Fibroblast of the aortic adventitia (primary cell): ENCODE measurements at regions not wholly inside any gene's neighbourhood (a gene's known extent, or its start where the extent isn't known, plus 50 kb on each side); places are given as distances from the start of the nearest gene placed in this dataset.

Experiments
- DNase-seq: peaks from one replicate; pipeline ENCODE4 v3.0.0-alpha.2; 2010; ENCODE audit warnings: low read depth
- H3K4me3 ChIP-seq: 2 replicates; pipeline ENCODE4 v1.5.1; 2011; ENCODE audit warnings: low read depth, mild to moderate bottlenecking, control low read depth, low read length, moderate library complexity
- TF ChIP-seq, protein P1 (sequence below): IDR thresholded peaks from 2 replicates; pipeline ENCODE4 v1.5.1; 2011; ENCODE audit warnings: mild to moderate bottlenecking, low read length, control low read depth, inconsistent platforms; ENCODE audit not compliant: insufficient read depth

DNA sequence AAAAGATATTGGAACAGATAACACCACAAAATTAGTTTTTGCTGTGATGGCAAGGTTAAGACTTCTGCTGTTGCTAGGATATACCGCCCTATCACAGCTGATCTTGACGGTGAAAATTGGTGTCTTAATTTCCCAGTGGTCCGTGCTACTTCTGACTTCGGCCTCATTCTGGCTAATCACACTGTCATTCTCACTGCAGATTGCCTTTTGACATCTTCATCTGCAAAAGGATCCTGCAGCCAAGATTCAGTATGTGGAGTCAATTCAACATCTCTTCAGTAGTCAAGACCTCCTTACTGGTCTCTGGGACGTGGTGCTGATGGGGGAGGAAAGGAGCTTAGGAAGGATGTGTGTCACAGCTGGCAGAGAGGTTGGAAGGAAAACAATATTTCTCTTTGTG is 438.6 kb downstream of the WDR72 start:
- TF ChIP-seq, protein P1, sequence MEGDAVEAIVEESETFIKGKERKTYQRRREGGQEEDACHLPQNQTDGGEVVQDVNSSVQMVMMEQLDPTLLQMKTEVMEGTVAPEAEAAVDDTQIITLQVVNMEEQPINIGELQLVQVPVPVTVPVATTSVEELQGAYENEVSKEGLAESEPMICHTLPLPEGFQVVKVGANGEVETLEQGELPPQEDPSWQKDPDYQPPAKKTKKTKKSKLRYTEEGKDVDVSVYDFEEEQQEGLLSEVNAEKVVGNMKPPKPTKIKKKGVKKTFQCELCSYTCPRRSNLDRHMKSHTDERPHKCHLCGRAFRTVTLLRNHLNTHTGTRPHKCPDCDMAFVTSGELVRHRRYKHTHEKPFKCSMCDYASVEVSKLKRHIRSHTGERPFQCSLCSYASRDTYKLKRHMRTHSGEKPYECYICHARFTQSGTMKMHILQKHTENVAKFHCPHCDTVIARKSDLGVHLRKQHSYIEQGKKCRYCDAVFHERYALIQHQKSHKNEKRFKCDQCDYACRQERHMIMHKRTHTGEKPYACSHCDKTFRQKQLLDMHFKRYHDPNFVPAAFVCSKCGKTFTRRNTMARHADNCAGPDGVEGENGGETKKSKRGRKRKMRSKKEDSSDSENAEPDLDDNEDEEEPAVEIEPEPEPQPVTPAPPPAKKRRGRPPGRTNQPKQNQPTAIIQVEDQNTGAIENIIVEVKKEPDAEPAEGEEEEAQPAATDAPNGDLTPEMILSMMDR: no peak
- H3K4me3 ChIP-seq: no peak overlapping the region
- no peak for DNase-seq

DNA sequence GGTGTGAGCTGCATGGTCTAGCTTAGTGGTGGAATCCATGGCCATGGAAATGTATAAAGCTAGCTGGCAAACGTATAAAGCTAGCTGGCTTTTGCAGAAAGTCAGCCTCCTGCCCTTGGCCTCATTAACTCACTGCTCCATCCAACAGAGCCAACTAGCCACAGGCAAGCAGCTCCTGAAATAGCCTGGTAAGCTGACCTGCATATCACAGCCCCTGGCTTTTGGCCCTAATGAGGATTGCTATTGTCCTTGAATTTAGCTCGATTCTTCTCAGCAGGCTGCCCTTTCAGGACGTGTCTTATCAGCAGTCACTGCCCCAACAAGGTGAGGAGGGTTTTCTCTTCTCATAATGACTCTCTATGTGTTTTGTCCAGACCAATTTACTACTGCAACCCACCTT is 446.8 kb downstream of the WDR72 start:
- TF ChIP-seq, protein P1: no peak
- H3K4me3 ChIP-seq: no peak overlapping the region
- no peak for DNase-seq

DNA sequence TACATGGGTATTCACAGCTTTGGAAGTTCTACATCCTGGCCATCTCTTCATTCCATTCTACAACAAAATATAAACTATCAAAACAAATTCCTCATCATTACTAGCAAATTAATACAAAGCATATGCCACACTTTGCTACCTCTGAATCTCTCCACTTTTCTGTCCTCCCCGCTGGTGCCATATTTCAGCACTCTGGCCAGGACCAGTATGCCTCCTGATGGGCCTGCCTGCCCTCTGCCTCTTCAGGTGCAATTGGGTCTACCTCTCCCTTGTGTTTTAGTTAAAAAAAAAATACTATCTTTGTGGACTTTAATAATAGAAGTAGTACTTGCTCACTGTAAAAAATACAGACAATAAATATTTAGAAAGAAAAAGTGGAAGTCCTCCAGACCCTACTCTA is 448.8 kb downstream of the WDR72 start:
- TF ChIP-seq, protein P1: no peak
- no peak for DNase-seq
- no peak overlapping the region for H3K4me3 ChIP-seq

DNA sequence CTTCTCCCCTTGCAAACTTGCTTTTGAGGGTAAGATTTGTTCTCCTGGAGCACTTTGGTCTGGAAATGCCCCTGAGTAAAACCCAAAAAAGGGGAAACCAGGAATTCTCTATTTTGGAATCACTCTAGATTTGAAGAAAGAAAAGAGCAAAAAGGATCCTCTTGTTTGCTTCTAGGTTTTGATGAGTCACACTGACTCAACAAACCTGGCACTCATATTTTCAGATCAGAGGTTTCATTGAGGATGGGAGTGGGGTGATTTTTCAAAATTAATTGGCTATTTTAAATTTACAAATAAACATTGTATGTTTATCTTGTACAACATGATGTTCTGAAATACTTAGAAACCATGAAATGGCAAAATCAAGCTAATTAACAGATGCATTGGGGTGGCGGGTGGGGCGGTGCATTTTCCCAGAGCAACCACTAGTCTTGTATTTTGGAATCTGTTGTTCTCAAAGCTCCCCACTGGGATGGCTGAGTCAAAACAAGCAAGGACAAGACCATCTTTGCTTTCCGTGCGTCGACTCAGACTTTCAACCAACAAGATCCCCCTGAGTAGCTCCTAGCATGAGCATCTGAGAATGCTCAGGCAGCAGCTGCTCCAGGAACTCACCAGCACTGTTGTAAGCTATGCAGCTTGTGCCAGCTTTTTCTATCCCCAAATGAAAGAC is 451.4 kb downstream of the WDR72 start:
- TF ChIP-seq, protein P1: no peak
- no peak for DNase-seq
- H3K4me3 ChIP-seq: no peak overlapping the region

DNA sequence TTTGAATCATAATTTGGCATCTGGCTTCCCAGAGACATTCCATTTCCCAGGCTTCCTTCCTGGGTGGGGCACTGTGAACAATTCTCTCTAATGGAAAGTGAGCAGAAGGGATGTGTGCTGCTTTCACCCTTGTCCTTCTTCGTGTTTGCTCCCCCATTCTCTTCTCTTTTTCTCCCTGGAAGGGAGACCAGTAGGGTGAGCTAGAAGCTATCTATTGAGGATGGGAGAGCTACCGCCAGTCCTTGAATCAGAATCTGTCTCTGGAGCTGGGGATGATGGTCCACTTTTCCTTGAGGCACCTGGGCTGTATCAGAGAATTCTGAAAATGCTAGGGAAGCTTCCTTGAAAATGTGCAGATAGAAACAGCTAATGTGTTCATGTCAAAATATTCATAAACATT is 453.9 kb downstream of the WDR72 start:
- no peak overlapping the region for H3K4me3 ChIP-seq
- TF ChIP-seq, protein P1: no peak
- DNase-seq: no peak

DNA sequence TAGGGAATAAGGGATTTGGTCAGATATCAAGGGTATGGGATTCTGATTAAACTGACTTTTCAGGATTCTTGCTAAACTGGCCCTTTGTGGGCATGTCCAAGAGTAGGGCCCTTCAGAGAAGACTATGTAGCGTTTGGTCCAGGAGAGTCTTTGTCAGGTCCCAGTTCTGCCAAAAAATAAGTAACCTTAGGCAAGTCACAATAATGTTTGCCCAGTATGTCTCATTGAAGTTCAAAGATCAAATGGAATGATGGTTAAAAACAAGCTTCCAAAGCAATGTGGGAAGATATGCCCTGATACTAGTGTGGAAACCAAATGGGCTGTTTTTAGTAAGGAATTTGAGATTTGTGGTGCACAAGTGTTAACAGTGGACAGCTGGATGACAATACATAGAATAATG is 454.4 kb downstream of the WDR72 start:
- no peak for DNase-seq

DNA sequence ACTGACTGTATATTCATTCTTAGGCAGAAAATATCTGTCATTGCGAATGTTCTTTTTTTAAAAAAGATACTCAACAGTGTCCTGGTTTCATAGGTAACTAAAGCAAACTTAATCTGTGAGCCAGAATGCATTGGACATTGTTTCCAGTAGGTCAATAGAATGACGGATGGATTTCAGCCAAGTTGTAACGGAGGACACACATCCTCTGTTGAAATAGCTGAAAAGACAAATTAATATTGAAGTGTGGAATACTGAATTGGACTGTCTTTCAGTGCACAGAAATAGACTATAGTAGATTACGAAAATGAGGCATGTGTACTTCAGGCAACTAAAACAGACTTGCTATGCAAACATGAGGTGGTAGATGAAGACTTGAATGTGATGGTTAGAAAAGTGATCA is 461.6 kb downstream of the WDR72 start:
- TF ChIP-seq, protein P1: no peak
- H3K4me3 ChIP-seq: no peak overlapping the region
- DNase-seq: no peak

More for the DNA sequence above, 454.4 kb downstream of the WDR72 start:
- TF ChIP-seq, protein P1: no peak
- H3K4me3 ChIP-seq: no peak overlapping the region
